HCT116 (cell line): ENCODE measurements at regions not wholly inside any gene's neighbourhood (a gene's known extent, or its start where the extent isn't known, plus 50 kb on each side); places are given as distances from the start of the nearest gene placed in this dataset.

Experiments
- ZNF274 ChIP-seq: fragments of 200-500 bp; sonication (Bioruptor generic); IDR thresholded peaks from 2 replicates; pipeline ENCODE4 v1.6.1; 2014; ENCODE audit warnings: mild to moderate bottlenecking, low read depth, low read length, inconsistent platforms
- TF ChIP-seq, protein P1 (sequence below), 3 experiments: fragments of 200-600 bp in 1 of 3; sonication (generic) in 1 of 3; IDR thresholded peaks in 2 of 3; conservative IDR thresholded peaks in 1 of 3; 2 replicates each; pipeline ENCODE4 v1.5.1; 2012 to 2017; ENCODE audit warnings: low read depth in 2 of 3, low read length in 2 of 3, antibody characterized with exemption in 1 of 3, borderline replicate concordance in 1 of 3, control low read depth in 1 of 3, mild to moderate bottlenecking in 1 of 3, mixed read lengths in 1 of 3, mixed run types in 1 of 3, moderate library complexity in 1 of 3; ENCODE audit not compliant: insufficient read depth in 1 of 3

- TF ChIP-seq, protein P1, sequence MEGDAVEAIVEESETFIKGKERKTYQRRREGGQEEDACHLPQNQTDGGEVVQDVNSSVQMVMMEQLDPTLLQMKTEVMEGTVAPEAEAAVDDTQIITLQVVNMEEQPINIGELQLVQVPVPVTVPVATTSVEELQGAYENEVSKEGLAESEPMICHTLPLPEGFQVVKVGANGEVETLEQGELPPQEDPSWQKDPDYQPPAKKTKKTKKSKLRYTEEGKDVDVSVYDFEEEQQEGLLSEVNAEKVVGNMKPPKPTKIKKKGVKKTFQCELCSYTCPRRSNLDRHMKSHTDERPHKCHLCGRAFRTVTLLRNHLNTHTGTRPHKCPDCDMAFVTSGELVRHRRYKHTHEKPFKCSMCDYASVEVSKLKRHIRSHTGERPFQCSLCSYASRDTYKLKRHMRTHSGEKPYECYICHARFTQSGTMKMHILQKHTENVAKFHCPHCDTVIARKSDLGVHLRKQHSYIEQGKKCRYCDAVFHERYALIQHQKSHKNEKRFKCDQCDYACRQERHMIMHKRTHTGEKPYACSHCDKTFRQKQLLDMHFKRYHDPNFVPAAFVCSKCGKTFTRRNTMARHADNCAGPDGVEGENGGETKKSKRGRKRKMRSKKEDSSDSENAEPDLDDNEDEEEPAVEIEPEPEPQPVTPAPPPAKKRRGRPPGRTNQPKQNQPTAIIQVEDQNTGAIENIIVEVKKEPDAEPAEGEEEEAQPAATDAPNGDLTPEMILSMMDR (IDR thresholded peaks at IDR 0.05 in 2 of 3, conservative IDR thresholded peaks at IDR 0.05 in 1 of 3; ENCODE audit: borderline replicate concordance in 1 of 3, insufficient read depth in 1 of 3, low read depth in 2 of 3, low read length in 2 of 3), result no peak
- TF ChIP-seq ZNF274, result no peak
Measured at GRCh38 chr2:821546-821945, 129.1 kb upstream of the SNTG2 start.
